ENCODE measurements at regions not wholly inside any gene's neighbourhood (a gene's known extent, or its start where the extent isn't known, plus 50 kb on each side); places are given as distances from the start of the nearest gene placed in this dataset.

DNA sequence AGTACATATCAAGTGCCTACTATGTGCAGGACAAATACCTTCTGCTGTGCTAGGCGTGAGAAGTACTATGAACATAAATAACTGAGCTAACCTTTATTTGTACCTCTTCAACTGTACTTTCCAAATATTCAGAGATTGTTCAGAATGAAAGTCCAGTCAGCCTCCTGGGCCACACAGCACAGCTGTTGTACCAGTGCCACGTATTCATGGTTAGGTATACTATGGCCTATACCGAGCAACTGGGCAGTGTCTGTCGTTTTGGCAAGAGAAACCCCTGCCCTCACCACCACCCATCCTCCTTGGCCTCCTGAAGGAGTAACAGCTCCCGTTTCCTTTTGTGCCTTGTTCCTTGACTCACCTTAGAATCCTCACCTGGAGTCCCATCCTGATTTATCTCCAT lies 53.0 kb downstream of the RASSF10 start:
- FAIRE-seq = no peak

DNA sequence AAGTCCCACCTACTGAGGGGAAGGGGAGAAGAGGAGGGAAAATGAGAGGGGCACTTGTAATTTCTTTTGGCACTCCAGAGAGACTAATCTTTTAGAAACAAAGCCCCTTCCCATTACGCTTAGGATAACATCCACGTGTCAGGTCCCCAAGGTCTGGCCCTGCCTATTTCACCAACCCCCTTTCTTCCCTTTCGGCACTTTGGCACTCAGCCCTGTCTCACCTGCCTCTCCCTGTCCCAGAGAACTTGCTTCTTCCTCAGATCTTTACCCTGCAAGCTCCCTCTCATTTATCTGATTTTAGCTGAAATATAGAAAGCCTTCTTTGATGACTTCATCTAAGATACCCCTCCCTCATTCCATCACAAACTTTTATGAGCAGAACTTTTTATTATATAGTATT lies 55.5 kb downstream of the RASSF10 start:
- FAIRE-seq = no peak

GRCh38 chr11:13065200-13065787 lies 56.2 kb downstream of the RASSF10 start:
- no peak for FAIRE-seq

DNA sequence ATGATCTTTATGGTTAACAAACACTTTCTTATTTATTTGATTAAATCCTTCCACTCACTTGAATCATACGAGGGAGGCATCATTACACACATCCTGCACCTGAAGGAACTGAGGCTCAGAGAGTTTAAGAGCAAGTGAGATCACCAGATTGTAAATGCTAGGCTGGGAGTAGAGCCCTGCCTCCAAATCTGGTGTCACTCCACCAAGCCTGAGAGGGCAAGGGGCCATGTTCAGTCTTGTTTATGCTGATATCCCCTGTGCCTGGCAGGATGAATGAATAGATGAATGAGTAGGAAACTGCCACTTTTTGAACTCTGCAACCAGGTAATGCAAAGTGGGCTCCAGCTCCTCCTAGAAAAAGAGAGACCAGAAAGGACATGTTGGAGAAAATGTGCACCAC lies 59.1 kb downstream of the RASSF10 start:
- FAIRE-seq = no peak

GRCh38 chr11:13073119-13073981 lies 64.2 kb downstream of the RASSF10 start:
- FAIRE-seq = no peak

DNA sequence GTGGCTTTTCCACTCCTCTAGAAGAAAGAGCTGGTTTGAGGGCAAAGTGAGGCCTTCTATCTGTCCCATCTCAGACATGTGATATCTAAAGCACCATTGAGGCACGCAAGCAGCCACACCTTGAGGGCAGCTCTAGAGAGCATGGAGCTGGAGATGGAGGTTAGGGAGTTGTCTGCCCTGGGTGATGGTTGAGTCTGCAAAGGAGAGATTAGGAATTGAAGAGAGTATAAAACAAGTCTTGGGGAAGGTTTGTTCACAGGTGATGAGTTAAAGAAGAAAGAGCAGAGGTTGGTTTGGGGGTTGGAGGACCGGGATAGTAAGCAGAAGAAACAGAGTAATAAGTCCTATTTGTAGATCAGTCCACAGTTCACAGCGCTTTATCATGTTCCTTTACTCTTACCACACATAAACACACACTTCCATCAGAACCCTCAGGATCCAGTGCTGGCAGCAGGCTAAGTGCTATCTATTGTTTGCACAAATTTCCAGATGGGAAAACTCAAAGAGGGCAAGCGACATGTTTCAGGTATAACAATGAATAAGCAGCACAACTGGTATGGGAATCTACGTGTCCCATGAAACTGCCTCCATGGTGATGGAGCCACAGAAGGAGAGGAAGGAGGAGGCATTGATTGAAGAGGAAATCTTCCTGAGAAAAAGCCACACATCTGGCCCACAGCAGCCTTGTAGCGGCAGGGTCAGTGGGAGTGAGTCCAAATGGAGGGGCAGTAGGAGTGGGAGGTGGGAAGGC lies 65.8 kb downstream of the RASSF10 start:
- FAIRE-seq = no peak

- FAIRE-seq = no peak
Observed at GRCh38 chr11:13076961-13077360, 67.8 kb downstream of the RASSF10 start.

DNA sequence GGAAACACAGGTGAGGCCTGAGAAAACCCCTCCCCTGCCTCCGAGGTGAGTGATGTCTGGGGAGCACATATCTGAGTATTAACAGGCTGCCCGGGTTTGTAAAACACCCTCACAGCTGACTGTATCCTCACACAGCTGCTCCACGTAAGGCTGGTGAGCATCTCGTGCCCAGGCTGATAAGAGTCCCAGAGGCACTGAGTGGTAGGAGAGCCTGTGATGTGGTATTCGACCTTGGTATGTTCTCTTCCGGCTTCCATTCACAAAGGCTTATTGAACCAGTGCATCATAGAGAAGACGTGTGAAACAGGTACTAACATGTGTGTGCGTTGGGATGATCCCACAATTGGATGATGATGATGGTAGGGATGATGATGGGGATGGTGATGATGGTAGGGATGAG lies 71.7 kb downstream of the RASSF10 start:
- FAIRE-seq = no peak

- FAIRE-seq = no peak
Observed at GRCh38 chr11:13082588-13082987, 73.5 kb downstream of the RASSF10 start.

- no peak for FAIRE-seq
Observed at GRCh38 chr11:13090228-13090708, 81.2 kb downstream of the RASSF10 start.

GRCh38 chr11:13091373-13091772 lies 82.3 kb downstream of the RASSF10 start:
- no peak for FAIRE-seq

- no peak for FAIRE-seq
Observed at GRCh38 chr11:13091804-13092203, 82.7 kb downstream of the RASSF10 start.

- no peak for FAIRE-seq
Observed at GRCh38 chr11:13094930-13095687, 86.0 kb downstream of the RASSF10 start.

GRCh38 chr11:13098063-13098462 lies 88.9 kb downstream of the RASSF10 start:
- FAIRE-seq = no peak

- no peak for FAIRE-seq
Observed at GRCh38 chr11:13098616-13099289, 89.6 kb downstream of the RASSF10 start.

DNA sequence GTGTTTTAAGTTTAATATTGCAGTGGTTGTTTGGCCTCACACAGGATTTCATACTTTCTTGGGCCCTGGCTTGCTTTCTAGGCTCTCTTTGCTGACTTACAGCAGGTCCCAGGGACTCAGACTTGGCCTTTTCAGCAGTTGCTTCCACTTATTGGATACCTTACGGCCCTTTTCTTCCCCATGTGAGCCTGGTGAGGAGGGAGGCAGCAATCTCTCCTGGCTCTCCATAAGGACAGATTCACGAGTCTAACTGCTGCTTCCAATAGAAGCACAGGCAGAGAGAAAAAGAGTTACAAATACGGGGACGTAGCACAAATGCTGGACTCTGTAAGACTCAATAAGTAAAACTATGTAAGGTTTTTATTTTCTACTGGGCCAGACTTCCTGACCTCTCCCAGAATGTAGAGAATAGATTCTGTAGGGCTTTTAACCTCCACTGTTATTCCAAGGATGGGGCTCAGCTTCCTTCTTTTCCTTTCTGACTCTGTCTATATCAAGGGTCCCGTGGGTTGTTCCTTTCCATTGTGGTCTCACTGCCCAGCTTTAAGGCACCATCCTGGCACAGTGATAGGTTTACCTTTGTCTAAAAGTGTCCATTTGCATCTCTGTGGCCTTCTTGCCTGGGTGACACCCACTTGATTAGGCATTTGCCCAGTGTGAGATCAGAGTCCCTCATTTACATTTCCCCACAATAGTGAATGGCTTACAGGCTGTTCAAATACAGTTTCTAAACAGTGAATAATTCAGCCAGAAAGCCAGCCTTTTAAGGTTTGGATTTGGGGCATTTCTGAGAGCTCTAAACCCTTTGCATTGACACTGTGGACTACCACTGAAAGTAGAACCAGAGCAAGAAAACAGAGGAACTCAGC lies 92.8 kb downstream of the RASSF10 start:
- no peak for FAIRE-seq

GRCh38 chr11:13102513-13102840 lies 93.4 kb downstream of the RASSF10 start:
- FAIRE-seq = no peak

DNA sequence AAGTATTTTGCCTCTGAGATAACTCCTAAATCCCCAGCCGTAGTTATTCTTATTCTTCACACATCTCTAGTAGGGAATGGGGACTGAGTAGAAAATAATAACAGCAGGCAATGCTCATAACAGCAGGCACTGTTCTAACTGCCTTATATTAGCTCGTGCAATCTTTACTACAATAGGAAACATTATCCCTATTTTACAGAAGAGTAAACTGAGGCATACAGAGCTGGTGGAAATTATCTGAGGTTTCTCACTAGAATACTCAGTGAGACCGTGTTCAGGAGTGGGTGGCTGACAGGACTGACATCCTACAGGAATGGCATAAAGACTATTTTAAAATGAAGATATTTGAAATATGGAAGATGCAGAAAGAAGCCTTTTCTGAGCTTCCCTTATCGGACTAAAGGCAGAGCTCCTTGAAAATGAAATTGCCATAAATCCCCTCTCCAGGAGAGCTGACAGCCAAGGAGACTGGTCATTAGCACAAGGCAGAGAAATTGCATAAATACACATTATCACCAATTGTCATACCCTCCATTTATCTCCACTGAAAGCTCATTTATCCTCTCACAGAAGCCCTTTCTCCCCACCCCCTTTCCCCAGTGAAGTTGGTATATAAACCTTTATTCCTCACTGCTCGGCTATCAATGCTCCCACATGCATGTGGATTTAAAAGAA lies 93.9 kb downstream of the RASSF10 start:
- no peak for FAIRE-seq

GRCh38 chr11:13103962-13104554 lies 94.9 kb downstream of the RASSF10 start:
- no peak for FAIRE-seq

- no peak for FAIRE-seq
Observed at GRCh38 chr11:13104619-13105236, 95.6 kb downstream of the RASSF10 start.
